PFSK-1 (cell line): ENCODE measurements at regions not wholly inside any gene's neighbourhood (a gene's known extent, or its start where the extent isn't known, plus 50 kb on each side); places are given as distances from the start of the nearest gene placed in this dataset.

Source experiments
- FOXP2 ChIP-seq: optimal IDR thresholded peaks from 2 replicates; pipeline ENCODE3; 2011; ENCODE audit warnings: borderline replicate concordance, control low read depth, inconsistent platforms; ENCODE audit not compliant: insufficient read depth; ENCODE audit errors: extremely low read length, extremely low read depth
- POLR2AphosphoS5 ChIP-seq: IDR thresholded peaks from 2 replicates; pipeline ENCODE4 v1.6.1; 2012; ENCODE audit warnings: low read depth, mild to moderate bottlenecking, control low read depth, low read length, moderate library complexity
- SIN3A ChIP-seq: IDR thresholded peaks from 2 replicates; pipeline ENCODE4 v1.6.1; 2012; ENCODE audit warnings: mild to moderate bottlenecking, low read length, moderate library complexity, borderline replicate concordance; ENCODE audit not compliant: insufficient read depth
- TAF1 ChIP-seq: IDR thresholded peaks from 2 replicates; pipeline ENCODE4 v1.6.1; 2012; ENCODE audit warnings: low read length, control low read depth, borderline replicate concordance; ENCODE audit not compliant: insufficient read depth
- TF ChIP-seq, protein P1 (sequence below), 2 experiments: IDR thresholded peaks; 2 replicates each; pipeline versions ENCODE4 v1.6.1 to v1.8.0; 2011 to 2012; ENCODE audit warnings: low read depth in 2 of 2, low read length in 2 of 2, control low read depth in 1 of 2, inconsistent platforms in 1 of 2, mild to moderate bottlenecking in 1 of 2, moderate library complexity in 1 of 2; ENCODE audit not compliant: insufficient read depth in 1 of 2

DNA sequence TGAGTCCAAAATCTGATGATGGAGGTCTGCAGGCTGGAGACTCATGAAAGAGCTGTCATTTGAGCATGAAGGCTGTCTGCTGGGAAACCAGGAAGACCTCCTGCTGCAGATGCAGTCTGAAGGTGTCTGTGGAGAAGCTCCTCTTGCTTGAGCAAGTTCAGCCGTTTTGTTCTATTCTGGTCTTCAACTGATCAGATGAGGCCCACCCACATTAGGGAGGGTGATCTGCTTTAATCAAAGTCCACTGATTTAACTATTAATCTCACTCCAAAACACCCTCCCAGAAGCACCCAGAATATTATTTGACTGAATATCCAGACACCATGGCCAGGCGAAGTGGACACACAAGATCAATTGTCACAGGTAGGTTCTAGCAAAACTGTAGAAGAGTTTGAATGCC, 116.5 kb downstream of the GATA3 start:
- no peak for TF ChIP-seq POLR2AphosphoS5
- TF ChIP-seq TAF1 = no peak
- TF ChIP-seq FOXP2 = no peak
- TF ChIP-seq, protein P1, sequence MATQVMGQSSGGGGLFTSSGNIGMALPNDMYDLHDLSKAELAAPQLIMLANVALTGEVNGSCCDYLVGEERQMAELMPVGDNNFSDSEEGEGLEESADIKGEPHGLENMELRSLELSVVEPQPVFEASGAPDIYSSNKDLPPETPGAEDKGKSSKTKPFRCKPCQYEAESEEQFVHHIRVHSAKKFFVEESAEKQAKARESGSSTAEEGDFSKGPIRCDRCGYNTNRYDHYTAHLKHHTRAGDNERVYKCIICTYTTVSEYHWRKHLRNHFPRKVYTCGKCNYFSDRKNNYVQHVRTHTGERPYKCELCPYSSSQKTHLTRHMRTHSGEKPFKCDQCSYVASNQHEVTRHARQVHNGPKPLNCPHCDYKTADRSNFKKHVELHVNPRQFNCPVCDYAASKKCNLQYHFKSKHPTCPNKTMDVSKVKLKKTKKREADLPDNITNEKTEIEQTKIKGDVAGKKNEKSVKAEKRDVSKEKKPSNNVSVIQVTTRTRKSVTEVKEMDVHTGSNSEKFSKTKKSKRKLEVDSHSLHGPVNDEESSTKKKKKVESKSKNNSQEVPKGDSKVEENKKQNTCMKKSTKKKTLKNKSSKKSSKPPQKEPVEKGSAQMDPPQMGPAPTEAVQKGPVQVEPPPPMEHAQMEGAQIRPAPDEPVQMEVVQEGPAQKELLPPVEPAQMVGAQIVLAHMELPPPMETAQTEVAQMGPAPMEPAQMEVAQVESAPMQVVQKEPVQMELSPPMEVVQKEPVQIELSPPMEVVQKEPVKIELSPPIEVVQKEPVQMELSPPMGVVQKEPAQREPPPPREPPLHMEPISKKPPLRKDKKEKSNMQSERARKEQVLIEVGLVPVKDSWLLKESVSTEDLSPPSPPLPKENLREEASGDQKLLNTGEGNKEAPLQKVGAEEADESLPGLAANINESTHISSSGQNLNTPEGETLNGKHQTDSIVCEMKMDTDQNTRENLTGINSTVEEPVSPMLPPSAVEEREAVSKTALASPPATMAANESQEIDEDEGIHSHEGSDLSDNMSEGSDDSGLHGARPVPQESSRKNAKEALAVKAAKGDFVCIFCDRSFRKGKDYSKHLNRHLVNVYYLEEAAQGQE (IDR thresholded peaks at IDR 0.05; ENCODE audit: insufficient read depth in 1 of 2, low read depth in 2 of 2, low read length in 2 of 2) = no peak
- TF ChIP-seq SIN3A = no peak

- no peak for TF ChIP-seq TAF1
These were observed 118.1 kb downstream of the GATA3 start for GRCh38 chr10:8172604-8173003.

GRCh38 chr10:8173243-8173865, 118.9 kb downstream of the GATA3 start:
- TF ChIP-seq TAF1 (no peak), POLR2AphosphoS5 (no peak), SIN3A (no peak), FOXP2 (no peak)
- TF ChIP-seq, protein P1 (IDR thresholded peaks at IDR 0.05; ENCODE audit: insufficient read depth in 1 of 2, low read depth in 2 of 2, low read length in 2 of 2) = no peak

- TF ChIP-seq POLR2AphosphoS5 = no peak
- no peak for TF ChIP-seq SIN3A
- TF ChIP-seq, protein P1 (IDR thresholded peaks at IDR 0.05; ENCODE audit: insufficient read depth in 1 of 2, low read depth in 2 of 2, low read length in 2 of 2) = no peak
- TF ChIP-seq FOXP2 = no peak
- no peak for TF ChIP-seq TAF1
These were observed 119.4 kb downstream of the GATA3 start for GRCh38 chr10:8173866-8174243.

DNA sequence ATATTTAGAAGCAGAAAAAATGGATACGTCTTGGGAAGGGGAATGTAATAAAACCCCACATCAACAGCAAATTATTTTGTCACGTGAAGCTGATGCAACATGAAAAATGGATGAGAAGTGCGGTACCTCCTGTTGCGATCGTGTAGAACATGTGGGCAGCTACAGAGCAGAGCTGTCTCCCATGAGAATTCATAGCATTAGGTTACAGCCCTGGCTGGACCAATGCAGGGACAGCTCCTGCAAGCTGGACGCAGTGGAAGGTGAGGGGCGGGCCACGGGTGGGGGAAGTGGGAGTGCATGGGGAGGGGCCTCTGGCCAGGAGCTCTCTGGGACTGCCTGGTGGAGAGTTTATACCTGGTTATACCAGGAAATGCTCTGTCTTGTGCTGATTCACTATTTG, 120.3 kb downstream of the GATA3 start:
- TF ChIP-seq POLR2AphosphoS5 (no peak), FOXP2 (no peak), SIN3A (no peak), TAF1 (no peak)
- TF ChIP-seq, protein P1 (IDR thresholded peaks at IDR 0.05; ENCODE audit: insufficient read depth in 1 of 2, low read depth in 2 of 2, low read length in 2 of 2) = no peak
